SK-N-SH (cell line): ENCODE measurements at regions not wholly inside any gene's neighbourhood (a gene's known extent, or its start where the extent isn't known, plus 50 kb on each side); places are given as distances from the start of the nearest gene placed in this dataset.

Source experiments
- CTCF ChIA-PET: fragments of 300-600, 350-600 bp; formaldehyde crosslinking; extraction: SDS; loops from one replicate; lab custom pipeline; 2021; lab: Yijun Ruan, JAX
- POLR2A ChIA-PET: fragments of 350-600 bp; sonication (Branson Sonifier 250); formaldehyde crosslinking; extraction: SDS; loops from one replicate; lab custom pipeline; 2020; ENCODE audit warnings: antibody characterized with exemption, inconsistent platforms; lab: Yijun Ruan, JAX
- DNase-seq: peaks from one replicate; pipeline ENCODE4 v3.0.0; 2012
- H2AFZ ChIP-seq: fragments of 200-600 bp; sonication (generic); 2 replicates; pipeline ENCODE4 v1.8.1; 2016; ENCODE audit warnings: antibody characterized with exemption, mild to moderate bottlenecking, low read depth
- H3F3A ChIP-seq: fragments of 200-600 bp; sonication (generic); replicated peaks from 2 replicates; pipeline ENCODE3; 2016; ENCODE audit warnings: antibody characterized with exemption, mild to moderate bottlenecking; ENCODE audit not compliant: insufficient read depth
- H3K27ac ChIP-seq, 2 experiments: fragments of 200-500 bp in 1 of 2; fragments of 200-600 bp in 1 of 2; sonication (Bioruptor generic) in 1 of 2; sonication (generic), shearing (Covaris generic) in 1 of 2; 2 replicates each; pipeline versions ENCODE4 v1.5.1 to v1.6.1; 2014 to 2016; ENCODE audit warnings: low read depth in 2 of 2, inconsistent platforms in 1 of 2, low read length in 1 of 2, mild to moderate bottlenecking in 1 of 2, mixed read lengths in 1 of 2
- H3K27me3 ChIP-seq: fragments of 200-600 bp; sonication (generic), shearing (Covaris generic); 2 replicates; pipeline ENCODE4 v1.6.1; 2016; ENCODE audit warnings: mixed run types; ENCODE audit not compliant: insufficient read depth
- H3K36me3 ChIP-seq, 2 experiments: fragments of 200-500 bp in 1 of 2; fragments of 200-600 bp in 1 of 2; sonication (Bioruptor generic) in 1 of 2; sonication (generic) in 1 of 2; replicated peaks in 1 of 2; 2 replicates each; pipeline versions ENCODE3 to v1.5.1; 2014 to 2016; ENCODE audit warnings: low read length in 1 of 2, mild to moderate bottlenecking in 1 of 2; ENCODE audit not compliant: insufficient read depth in 2 of 2, control insufficient read depth in 1 of 2
- H3K4me1 ChIP-seq, 2 experiments: fragments of 200-500 bp in 1 of 2; fragments of 200-600 bp in 1 of 2; sonication (Bioruptor generic) in 1 of 2; sonication (generic), shearing (Covaris generic) in 1 of 2; 2 replicates each; pipeline versions ENCODE4 v1.5.1 to v1.6.1; 2014 to 2016; ENCODE audit warnings: low read depth in 1 of 2, low read length in 1 of 2, mixed run types in 1 of 2; ENCODE audit not compliant: insufficient read depth in 2 of 2, control insufficient read depth in 1 of 2
- H3K4me2 ChIP-seq: fragments of 200-600 bp; sonication (generic), shearing (Covaris generic); 2 replicates; pipeline ENCODE4 v1.6.1; 2017; ENCODE audit warnings: mixed run types
- H3K4me3 ChIP-seq, 2 experiments: fragments of 200-500 bp in 1 of 2; fragments of 200-600 bp in 1 of 2; sonication (Bioruptor generic) in 1 of 2; sonication (generic), shearing (Covaris generic) in 1 of 2; 2 replicates each; pipeline versions ENCODE4 v1.5.1 to v1.8.1; 2014 to 2016; ENCODE audit warnings: low read depth in 2 of 2, inconsistent platforms in 1 of 2, low read length in 1 of 2, mild to moderate bottlenecking in 1 of 2, mixed read lengths in 1 of 2, moderate library complexity in 1 of 2
- H3K79me2 ChIP-seq: fragments of 200-600 bp; sonication (generic); 2 replicates; pipeline ENCODE4 v1.8.1; 2017; ENCODE audit warnings: mild to moderate bottlenecking; ENCODE audit not compliant: insufficient read depth
- H3K9ac ChIP-seq: fragments of 200-600 bp; sonication (generic); 2 replicates; pipeline ENCODE4 v1.6.1; 2017; ENCODE audit warnings: mixed run types
- H3K9me2 ChIP-seq: fragments of 200-600 bp; sonication (generic); 2 replicates; pipeline ENCODE4 v1.6.1; 2017; ENCODE audit warnings: mixed run types
- H3K9me3 ChIP-seq: fragments of 200-600 bp; sonication (generic); 2 replicates; pipeline ENCODE4 v1.6.1; 2017; ENCODE audit warnings: mixed run types, mild to moderate bottlenecking, moderate library complexity
- H4K20me1 ChIP-seq: fragments of 200-600 bp; sonication (generic); 2 replicates; pipeline ENCODE4 v1.6.1; 2017; ENCODE audit warnings: mild to moderate bottlenecking, mixed run types; ENCODE audit not compliant: insufficient read depth
- CTCF ChIP-seq: fragments of 200-600 bp; sonication (generic); IDR thresholded peaks from 2 replicates; pipeline ENCODE4 v1.6.1; 2017; ENCODE audit warnings: antibody characterized with exemption, mild to moderate bottlenecking, moderate library complexity
- ELF1 ChIP-seq: IDR thresholded peaks from 2 replicates; pipeline ENCODE4 v1.4.0; 2012
- EP300 ChIP-seq, 2 experiments: IDR thresholded peaks; 2 replicates each; pipeline versions ENCODE4 v1.4.0 to v1.6.1; 2012; ENCODE audit warnings: borderline replicate concordance in 1 of 2, low read depth in 1 of 2, low read length in 1 of 2
- EZH2phosphoT487 ChIP-seq: fragments of 200-600 bp; sonication (generic); IDR thresholded peaks from 2 replicates; pipeline ENCODE4 v1.6.1; 2017; ENCODE audit warnings: low read depth, mixed run types, mild to moderate bottlenecking, antibody characterized with exemption, moderate library complexity, borderline replicate concordance
- GABPA ChIP-seq: IDR thresholded peaks from 2 replicates; pipeline ENCODE4 v1.4.0; 2012; ENCODE audit warnings: low read depth, mild to moderate bottlenecking
- GATA2 ChIP-seq: sonication (generic); formaldehyde crosslinking; IDR thresholded peaks from 2 replicates; pipeline ENCODE4 v1.5.0; 2020; ENCODE audit warnings: mild to moderate bottlenecking, missing genetic modification reagents
- MAX ChIP-seq: IDR thresholded peaks from 2 replicates; pipeline ENCODE4 v1.4.0; 2012; ENCODE audit warnings: low read depth
- MXI1 ChIP-seq: IDR thresholded peaks from 2 replicates; pipeline ENCODE4 v1.6.1; 2012; ENCODE audit warnings: mild to moderate bottlenecking, low read depth, low read length, improper control_type of control experiment
- NRF1 ChIP-seq: IDR thresholded peaks from 2 replicates; pipeline ENCODE4 v1.6.1; 2012; ENCODE audit warnings: low read depth, mild to moderate bottlenecking, low read length
- POLR2AphosphoS5 ChIP-seq: IDR thresholded peaks from 2 replicates; pipeline ENCODE4 v1.6.1; 2012; ENCODE audit warnings: low read depth, low read length
- RAD21 ChIP-seq: IDR thresholded peaks from 2 replicates; pipeline ENCODE4 v1.6.1; 2012; ENCODE audit warnings: mild to moderate bottlenecking, low read length
- REST ChIP-seq: IDR thresholded peaks from 2 replicates; pipeline ENCODE4 v1.6.1; 2012; ENCODE audit warnings: mild to moderate bottlenecking, low read depth, low read length, moderate library complexity
- RXRA ChIP-seq: IDR thresholded peaks from 2 replicates; pipeline ENCODE4 v1.4.0; 2012; ENCODE audit warnings: low read depth, mild to moderate bottlenecking, borderline replicate concordance
- SIN3A ChIP-seq: IDR thresholded peaks from 2 replicates; pipeline ENCODE4 v1.6.1; 2012; ENCODE audit warnings: low read depth, mild to moderate bottlenecking, low read length, moderate library complexity, borderline replicate concordance
- TAF1 ChIP-seq: IDR thresholded peaks from 2 replicates; pipeline ENCODE4 v1.6.1; 2012; ENCODE audit warnings: low read depth, mild to moderate bottlenecking, low read length, moderate library complexity, borderline replicate concordance
- TEAD4 ChIP-seq: IDR thresholded peaks from 2 replicates; pipeline ENCODE4 v1.4.0; 2012; ENCODE audit warnings: mild to moderate bottlenecking, borderline replicate concordance; ENCODE audit not compliant: insufficient read depth
- USF1 ChIP-seq: IDR thresholded peaks from 2 replicates; pipeline ENCODE4 v1.4.0; 2012; ENCODE audit warnings: low read depth, borderline replicate concordance
- USF2 ChIP-seq: fragments of 150-350 bp; IDR thresholded peaks from 2 replicates; pipeline ENCODE4 v1.6.1; 2017; ENCODE audit warnings: antibody characterized with exemption, low read length, low read depth, borderline replicate concordance

- ChIA-PET CTCF (interaction anchor here (1.0 kb wide), 1 partner anchor 14 kb away, joined by 3 read pairs; no protein-coding TSS in a partner anchor), POLR2A (no interaction called here)
Observed at GRCh38 chr7:97269741-97270140, 152.2 kb downstream of the SDHAF3 start.

More at GRCh38 chr7:97269741-97270140, 152.2 kb downstream of the SDHAF3 start:
- Histone ChIP-seq H3F3A (no peaks in the 10 kb centered on the region), H4K20me1 (no peaks in the 10 kb centered on the region), H3K9me2 (no peaks in the 10 kb centered on the region), H3K9ac (no peak overlapping the region), H3K9me3 (no peaks in the 10 kb centered on the region), H3K27ac (no peak overlapping the region), H2AFZ (no peak overlapping the region), H3K4me1 (no peaks in the 10 kb centered on the region), H3K27me3 (peaks cover 18% of the 10 kb centered on the region; the same call in 1 of the 2 replicates), H3K4me2 (no peak overlapping the region), H3K79me2 (no peaks in the 10 kb centered on the region), H3K4me3 (no peak overlapping the region), H3K36me3 (no peaks in the 10 kb centered on the region)
- no peak for DNase-seq
- TF ChIP-seq ELF1 = no peak
- no peak for TF ChIP-seq GABPA
- TF ChIP-seq USF2 = no peak
- TF ChIP-seq POLR2AphosphoS5 = no peak
- TF ChIP-seq MXI1 = no peak
- no peak for TF ChIP-seq TAF1
- TF ChIP-seq GATA2 (CRISPR knock-in tag) = no peak
- TF ChIP-seq TEAD4 = no peak
- no peak for TF ChIP-seq EZH2phosphoT487
- no peak for TF ChIP-seq SIN3A
- no peak for TF ChIP-seq USF1
- TF ChIP-seq MAX = no peak
- TF ChIP-seq RXRA = no peak
- TF ChIP-seq NRF1 = no peak
- TF ChIP-seq EP300 (IDR thresholded peaks at IDR 0.05; ENCODE audit: borderline replicate concordance in 1 of 2, low read depth in 1 of 2, low read length in 1 of 2) = no peak
- TF ChIP-seq CTCF = no peak
- no peak for TF ChIP-seq RAD21
- no peak for TF ChIP-seq REST
